Astrocyte of the cerebellum (primary cell): ENCODE measurements at regions not wholly inside any gene's neighbourhood (a gene's known extent, or its start where the extent isn't known, plus 50 kb on each side); places are given as distances from the start of the nearest gene placed in this dataset.

Experiments
- DNase-seq: peaks from one replicate; pipeline ENCODE4 v3.0.0-alpha.2; 2011; ENCODE audit warnings: low read depth
- H3K4me3 ChIP-seq: 2 replicates; pipeline ENCODE4 v1.5.1; 2011; ENCODE audit warnings: mild to moderate bottlenecking, low read depth, low read length, moderate library complexity
- in situ Hi-C: cut with HindIII; loops from 2 replicates; pipeline ENCODE4 v1.10.0; 2017; ENCODE audit warnings: low sequenced_read_pairs
- TF ChIP-seq, protein P1 (sequence below): IDR thresholded peaks from 2 replicates; pipeline ENCODE4 v1.5.1; 2012; ENCODE audit warnings: low read length, low read depth, moderate library complexity, mild to moderate bottlenecking; ENCODE audit errors: missing control alignments

DNA sequence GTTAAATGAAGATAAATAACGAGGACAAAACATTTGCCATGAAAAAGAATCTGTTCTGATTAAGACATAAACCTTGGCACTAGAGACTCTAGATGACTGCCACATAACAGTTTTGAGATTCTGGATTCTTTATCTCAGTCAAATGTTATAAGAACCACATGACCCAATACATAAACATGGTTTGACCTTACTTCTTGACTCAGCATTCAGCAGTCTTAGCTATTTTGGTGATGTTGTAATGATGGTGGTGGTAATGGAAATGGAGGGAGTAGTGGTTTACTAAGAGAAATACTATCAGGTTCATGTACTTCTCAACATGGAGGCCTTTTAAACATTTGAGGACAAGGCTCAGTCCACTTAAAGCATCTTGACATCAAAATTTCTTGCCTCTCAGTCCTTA lies 925.4 kb downstream of the CDH11 start:
- in situ Hi-C loops = no loop called here
- TF ChIP-seq, protein P1, sequence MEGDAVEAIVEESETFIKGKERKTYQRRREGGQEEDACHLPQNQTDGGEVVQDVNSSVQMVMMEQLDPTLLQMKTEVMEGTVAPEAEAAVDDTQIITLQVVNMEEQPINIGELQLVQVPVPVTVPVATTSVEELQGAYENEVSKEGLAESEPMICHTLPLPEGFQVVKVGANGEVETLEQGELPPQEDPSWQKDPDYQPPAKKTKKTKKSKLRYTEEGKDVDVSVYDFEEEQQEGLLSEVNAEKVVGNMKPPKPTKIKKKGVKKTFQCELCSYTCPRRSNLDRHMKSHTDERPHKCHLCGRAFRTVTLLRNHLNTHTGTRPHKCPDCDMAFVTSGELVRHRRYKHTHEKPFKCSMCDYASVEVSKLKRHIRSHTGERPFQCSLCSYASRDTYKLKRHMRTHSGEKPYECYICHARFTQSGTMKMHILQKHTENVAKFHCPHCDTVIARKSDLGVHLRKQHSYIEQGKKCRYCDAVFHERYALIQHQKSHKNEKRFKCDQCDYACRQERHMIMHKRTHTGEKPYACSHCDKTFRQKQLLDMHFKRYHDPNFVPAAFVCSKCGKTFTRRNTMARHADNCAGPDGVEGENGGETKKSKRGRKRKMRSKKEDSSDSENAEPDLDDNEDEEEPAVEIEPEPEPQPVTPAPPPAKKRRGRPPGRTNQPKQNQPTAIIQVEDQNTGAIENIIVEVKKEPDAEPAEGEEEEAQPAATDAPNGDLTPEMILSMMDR = no peak
- no peak for DNase-seq
- no peak overlapping the region for H3K4me3 ChIP-seq

DNA sequence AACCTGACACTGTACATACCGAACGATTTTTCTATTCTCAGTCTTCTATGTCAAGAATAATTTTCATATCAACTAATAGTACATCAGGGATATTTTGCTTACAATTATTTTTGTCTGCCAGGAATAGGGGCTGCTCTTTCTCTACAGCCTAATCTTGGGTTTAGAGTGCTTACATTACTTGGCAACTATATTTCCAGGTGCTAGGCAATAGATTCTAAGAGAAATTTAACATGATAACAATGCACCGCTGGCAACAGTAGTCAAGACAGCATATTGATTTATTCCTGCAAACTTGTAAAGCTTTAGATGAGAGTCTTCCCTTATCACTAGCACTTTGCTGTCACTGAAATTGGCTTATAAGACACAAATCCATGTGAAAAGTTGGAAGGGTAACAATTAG lies 935.9 kb downstream of the CDH11 start:
- H3K4me3 ChIP-seq = no peak overlapping the region
- DNase-seq = no peak
- in situ Hi-C loops = no loop called here
- TF ChIP-seq, protein P1 = no peak

DNA sequence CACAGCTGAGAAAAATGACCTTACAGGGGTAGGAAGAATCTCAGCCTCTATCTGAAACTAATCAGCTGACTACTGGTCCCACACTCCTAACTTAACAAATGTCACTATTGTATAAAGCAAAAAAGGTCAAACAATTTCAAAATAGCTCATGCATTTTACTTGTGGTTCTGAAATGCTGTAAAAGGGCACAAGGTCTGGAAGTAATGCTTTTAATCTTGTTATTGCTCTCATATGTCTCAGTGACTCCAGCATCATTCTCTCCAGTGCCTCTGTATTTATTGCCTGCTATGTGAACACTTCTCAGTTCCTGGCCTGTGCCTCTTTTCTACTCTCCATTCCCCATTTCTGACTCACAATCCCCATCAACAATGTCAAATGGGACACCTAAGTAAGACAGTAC lies 937.7 kb downstream of the CDH11 start:
- no peak overlapping the region for H3K4me3 ChIP-seq
- DNase-seq = no peak
- TF ChIP-seq, protein P1 = no peak
- in situ Hi-C loops = no loop called here

DNA sequence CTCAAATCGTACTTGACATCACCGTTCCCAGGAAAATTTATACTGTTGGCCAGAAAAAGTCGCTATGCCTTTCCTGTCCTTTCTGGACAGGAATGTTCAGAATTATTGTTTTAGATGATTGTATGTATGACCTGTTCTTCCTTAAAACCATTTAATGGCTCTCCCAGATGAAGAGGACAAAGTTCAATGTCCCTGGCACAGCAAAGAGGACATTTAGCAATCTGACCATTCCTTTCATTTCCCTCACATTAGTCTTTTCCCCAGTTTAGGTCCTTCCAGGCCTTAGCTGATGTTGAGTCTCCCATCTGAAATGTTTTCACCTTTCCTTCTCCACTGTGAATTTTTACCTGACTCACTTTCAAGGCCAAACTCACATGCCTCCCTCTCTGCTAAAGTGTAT lies 938.9 kb downstream of the CDH11 start:
- in situ Hi-C loops = no loop called here
- no peak for DNase-seq
- TF ChIP-seq, protein P1 = no peak
- H3K4me3 ChIP-seq = no peak overlapping the region

DNA sequence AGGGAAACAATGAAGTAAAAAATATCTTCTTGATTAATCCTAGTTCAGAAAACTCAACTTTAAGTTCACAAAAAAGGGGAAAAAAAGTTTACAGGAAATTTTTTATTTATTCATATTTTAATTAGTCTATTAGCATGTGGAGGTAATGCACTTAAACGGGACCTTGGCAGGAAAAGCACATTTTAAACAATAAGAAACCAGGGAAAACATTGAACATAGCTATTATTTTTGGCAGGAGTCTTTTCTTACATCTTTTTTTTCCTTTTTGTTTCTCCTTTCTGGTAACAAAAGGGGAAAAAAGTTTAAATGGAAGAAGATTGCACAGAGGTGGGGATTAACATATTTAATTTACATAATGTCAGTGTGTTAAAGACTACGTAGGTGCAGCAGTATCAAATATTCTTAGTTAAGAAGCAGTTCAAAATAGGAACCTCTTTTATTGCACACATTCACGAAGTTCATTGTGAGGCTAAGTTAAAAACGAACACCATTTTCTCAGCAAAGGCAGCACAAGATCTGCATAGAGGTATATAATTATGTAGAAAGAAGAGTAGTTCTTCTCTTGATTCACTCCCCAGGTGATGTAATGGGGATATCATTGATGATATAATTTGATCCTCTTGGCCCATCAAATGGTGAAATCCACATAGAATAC lies 940.5 kb downstream of the CDH11 start:
- TF ChIP-seq, protein P1 = no peak
- DNase-seq = no peak
- no peak overlapping the region for H3K4me3 ChIP-seq
- in situ Hi-C loops = no loop called here

DNA sequence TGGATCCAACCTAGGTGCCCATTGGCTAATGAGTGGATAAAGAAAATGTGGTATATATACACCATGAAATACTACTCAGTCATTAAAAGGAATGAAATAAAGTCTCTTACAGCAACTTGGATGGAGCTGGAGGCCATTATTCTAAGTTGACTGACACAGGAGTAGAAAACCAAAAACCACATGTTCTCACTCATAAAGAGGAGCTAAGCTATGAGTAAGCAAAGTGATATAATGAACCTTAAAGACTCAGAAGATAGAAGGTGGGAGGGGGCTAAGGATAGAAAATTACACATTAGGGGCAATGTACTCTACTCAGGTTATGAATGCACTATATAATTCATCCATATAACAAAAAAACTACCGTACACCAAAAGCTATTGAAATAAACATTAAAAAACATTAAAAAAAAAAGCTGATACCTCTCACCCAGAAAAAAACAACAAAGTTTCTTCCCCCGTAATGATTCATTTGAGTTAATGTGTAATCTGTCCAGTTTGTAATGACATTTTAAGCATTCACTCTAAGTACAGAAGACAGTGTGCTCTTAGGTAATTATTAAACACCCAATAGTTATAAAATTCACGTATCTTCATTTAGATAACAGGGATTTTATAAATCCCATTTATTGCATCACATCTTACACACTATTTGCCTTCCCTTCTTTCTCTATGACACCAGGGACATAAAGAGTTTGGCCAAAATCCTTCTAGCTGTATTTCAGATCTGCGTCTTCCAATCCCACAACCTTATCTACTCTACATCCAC lies 941.5 kb downstream of the CDH11 start:
- H3K4me3 ChIP-seq = no peak overlapping the region
- in situ Hi-C loops = no loop called here
- DNase-seq = no peak
- TF ChIP-seq, protein P1 = no peak
